Neural cell (in vitro differentiated cells): ENCODE measurements at regions not wholly inside any gene's neighbourhood (a gene's known extent, or its start where the extent isn't known, plus 50 kb on each side); places are given as distances from the start of the nearest gene placed in this dataset.

Experiments used
- H2AFZ ChIP-seq: fragments of 200-600, 300-800 bp; sonication (generic), shearing (Covaris generic); 2 replicates; pipeline ENCODE4 v1.6.0; 2014; ENCODE audit warnings: low read depth, mild to moderate bottlenecking, antibody characterized with exemption, low read length, moderate library complexity
- H3F3A ChIP-seq: fragments of 200-600 bp; shearing (Covaris generic); 2 replicates; pipeline ENCODE4 v1.6.1; 2016; ENCODE audit warnings: mild to moderate bottlenecking, moderate library complexity, mixed read lengths, antibody characterized with exemption, low read length; ENCODE audit not compliant: insufficient read depth, poor library complexity, severe bottlenecking
- H3K27ac ChIP-seq: fragments of 200-600, 300-800 bp; sonication (generic), shearing (Covaris generic); 2 replicates; pipeline ENCODE4 v1.5.1; 2014; ENCODE audit warnings: mild to moderate bottlenecking, low read length, moderate library complexity
- H3K27me3 ChIP-seq: fragments of 300-800, 200-600 bp; sonication (generic), shearing (Covaris generic); 2 replicates; pipeline ENCODE4 v1.6.0; 2014; ENCODE audit warnings: mild to moderate bottlenecking, low read depth, low read length, moderate library complexity; ENCODE audit not compliant: insufficient read depth
- H3K36me3 ChIP-seq: fragments of 300-800, 200-600 bp; sonication (generic), shearing (Covaris generic); 2 replicates; pipeline ENCODE4 v1.5.1; 2014; ENCODE audit warnings: mild to moderate bottlenecking, antibody characterized with exemption, low read length, moderate library complexity; ENCODE audit not compliant: insufficient read depth
- H3K4me2 ChIP-seq: fragments of 300-800, 200-600 bp; sonication (generic), shearing (Covaris generic); 2 replicates; pipeline ENCODE4 v1.6.0; 2014; ENCODE audit warnings: mild to moderate bottlenecking, low read length
- H3K4me3 ChIP-seq: fragments of 300-800, 200-600 bp; sonication (generic), shearing (Covaris generic); 2 replicates; pipeline ENCODE4 v1.5.1; 2014; ENCODE audit warnings: mild to moderate bottlenecking, low read length, moderate library complexity
- H3K79me2 ChIP-seq: fragments of 200-600 bp; shearing (Covaris generic); replicated peaks from 2 replicates; pipeline ENCODE4 v1.6.0; 2014; ENCODE audit warnings: mild to moderate bottlenecking, low read length, moderate library complexity; ENCODE audit not compliant: insufficient read depth
- H3K9ac ChIP-seq: fragments of 300-800, 200-600 bp; sonication (generic), shearing (Covaris generic); 2 replicates; pipeline ENCODE4 v1.6.1; 2016; ENCODE audit warnings: mild to moderate bottlenecking, low read length, mixed read lengths
- H3K9me2 ChIP-seq: fragments of 200-600 bp; shearing (Covaris generic); 2 replicates; pipeline ENCODE4 v1.6.1; 2016; ENCODE audit warnings: mild to moderate bottlenecking, low read length, mixed read lengths; ENCODE audit not compliant: insufficient read depth
- H3K9me3 ChIP-seq: fragments of 200-600, 300-800 bp; sonication (generic), shearing (Covaris generic); 2 replicates; pipeline ENCODE4 v1.6.1; 2016; ENCODE audit warnings: mild to moderate bottlenecking, mixed run types, low read length, moderate library complexity, mixed read lengths
- H4K20me1 ChIP-seq: fragments of 200-600 bp; shearing (Covaris generic); 2 replicates; pipeline ENCODE4 v1.6.1; 2016; ENCODE audit warnings: mild to moderate bottlenecking, mixed run types; ENCODE audit not compliant: insufficient read depth
- EP300 ChIP-seq: fragments of 450-650 bp; conservative IDR thresholded peaks from 2 replicates; pipeline ENCODE4 v1.6.1; 2014; ENCODE audit warnings: antibody characterized with exemption, mild to moderate bottlenecking, moderate library complexity; ENCODE audit not compliant: poor library complexity, severe bottlenecking
- EZH2 ChIP-seq: fragments of 200-600, 300-800 bp; shearing (Covaris generic), sonication (generic); IDR thresholded peaks from 2 replicates; pipeline ENCODE4 v1.6.1; 2014; ENCODE audit warnings: antibody characterized with exemption, low read length, borderline replicate concordance, mild to moderate bottlenecking; ENCODE audit not compliant: insufficient read depth, poor library complexity, severe bottlenecking
- MXI1 ChIP-seq: fragments of 450-650 bp; conservative IDR thresholded peaks from 2 replicates; pipeline ENCODE4 v1.6.1; 2014; ENCODE audit warnings: antibody characterized with exemption, mild to moderate bottlenecking; ENCODE audit not compliant: poor library complexity, severe bottlenecking
- POLR2AphosphoS5 ChIP-seq: IDR thresholded peaks from 2 replicates; pipeline ENCODE4 v1.6.1; 2012
- RAD21 ChIP-seq: fragments of 450-650 bp; conservative IDR thresholded peaks from 2 replicates; pipeline ENCODE4 v1.6.1; 2014; ENCODE audit warnings: antibody characterized with exemption, mild to moderate bottlenecking, moderate library complexity
- SMC3 ChIP-seq: fragments of 450-650 bp; conservative IDR thresholded peaks from 2 replicates; pipeline ENCODE4 v1.6.1; 2014; ENCODE audit warnings: antibody characterized with exemption, mild to moderate bottlenecking, moderate library complexity; ENCODE audit not compliant: poor library complexity
- TAF1 ChIP-seq: IDR thresholded peaks from 2 replicates; pipeline ENCODE4 v1.6.1; 2012; ENCODE audit warnings: low read depth
- TF ChIP-seq, protein P1 (sequence below): IDR thresholded peaks from 2 replicates; pipeline ENCODE4 v1.6.1; 2012; ENCODE audit warnings: borderline replicate concordance
- TF ChIP-seq, protein P2 (sequence below): fragments of 450-650 bp; IDR thresholded peaks from 2 replicates; pipeline ENCODE4 v1.5.1; 2014; ENCODE audit warnings: antibody characterized with exemption, mild to moderate bottlenecking, moderate library complexity; ENCODE audit not compliant: poor library complexity, severe bottlenecking

DNA sequence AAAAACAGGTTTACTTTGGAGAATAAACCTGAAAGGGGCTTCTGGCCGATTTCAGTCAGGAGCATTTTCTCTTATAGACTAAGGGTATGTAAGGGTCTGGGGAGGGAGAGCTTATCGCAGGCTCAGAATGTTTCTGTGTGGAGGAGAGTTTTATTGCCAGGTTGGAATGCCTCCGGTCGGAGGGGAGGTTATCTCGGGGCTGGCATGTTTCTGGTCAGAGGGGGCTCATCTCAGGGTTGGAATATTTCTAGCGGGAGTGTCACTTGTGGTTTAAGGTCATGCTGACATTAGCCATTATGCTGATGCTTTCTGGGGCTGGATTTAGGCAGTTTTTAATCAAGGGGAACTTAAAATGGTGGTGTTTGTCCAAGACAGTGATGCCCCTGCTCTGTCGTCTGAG lies 333.6 kb downstream of the METTL4 start:
- Histone ChIP-seq H3K4me3 (no peak overlapping the region), H3K9me2 (no peaks in the 10 kb centered on the region), H3K79me2 (no peaks in the 10 kb centered on the region), H2AFZ (no peak overlapping the region), H3F3A (no peaks in the 10 kb centered on the region), H3K27ac (no peak overlapping the region), H3K27me3 (no peaks in the 10 kb centered on the region), H3K9ac (no peak overlapping the region), H3K9me3 (no peaks in the 10 kb centered on the region), H3K4me2 (no peak overlapping the region), H4K20me1 (no peaks in the 10 kb centered on the region), H3K36me3 (no peaks in the 10 kb centered on the region)
- TF ChIP-seq SMC3 = no peak
- TF ChIP-seq, protein P1, sequence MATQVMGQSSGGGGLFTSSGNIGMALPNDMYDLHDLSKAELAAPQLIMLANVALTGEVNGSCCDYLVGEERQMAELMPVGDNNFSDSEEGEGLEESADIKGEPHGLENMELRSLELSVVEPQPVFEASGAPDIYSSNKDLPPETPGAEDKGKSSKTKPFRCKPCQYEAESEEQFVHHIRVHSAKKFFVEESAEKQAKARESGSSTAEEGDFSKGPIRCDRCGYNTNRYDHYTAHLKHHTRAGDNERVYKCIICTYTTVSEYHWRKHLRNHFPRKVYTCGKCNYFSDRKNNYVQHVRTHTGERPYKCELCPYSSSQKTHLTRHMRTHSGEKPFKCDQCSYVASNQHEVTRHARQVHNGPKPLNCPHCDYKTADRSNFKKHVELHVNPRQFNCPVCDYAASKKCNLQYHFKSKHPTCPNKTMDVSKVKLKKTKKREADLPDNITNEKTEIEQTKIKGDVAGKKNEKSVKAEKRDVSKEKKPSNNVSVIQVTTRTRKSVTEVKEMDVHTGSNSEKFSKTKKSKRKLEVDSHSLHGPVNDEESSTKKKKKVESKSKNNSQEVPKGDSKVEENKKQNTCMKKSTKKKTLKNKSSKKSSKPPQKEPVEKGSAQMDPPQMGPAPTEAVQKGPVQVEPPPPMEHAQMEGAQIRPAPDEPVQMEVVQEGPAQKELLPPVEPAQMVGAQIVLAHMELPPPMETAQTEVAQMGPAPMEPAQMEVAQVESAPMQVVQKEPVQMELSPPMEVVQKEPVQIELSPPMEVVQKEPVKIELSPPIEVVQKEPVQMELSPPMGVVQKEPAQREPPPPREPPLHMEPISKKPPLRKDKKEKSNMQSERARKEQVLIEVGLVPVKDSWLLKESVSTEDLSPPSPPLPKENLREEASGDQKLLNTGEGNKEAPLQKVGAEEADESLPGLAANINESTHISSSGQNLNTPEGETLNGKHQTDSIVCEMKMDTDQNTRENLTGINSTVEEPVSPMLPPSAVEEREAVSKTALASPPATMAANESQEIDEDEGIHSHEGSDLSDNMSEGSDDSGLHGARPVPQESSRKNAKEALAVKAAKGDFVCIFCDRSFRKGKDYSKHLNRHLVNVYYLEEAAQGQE = no peak
- TF ChIP-seq TAF1 = no peak
- TF ChIP-seq EZH2 = no peak
- TF ChIP-seq EP300 = no peak
- no peak for TF ChIP-seq MXI1
- TF ChIP-seq, protein P2, sequence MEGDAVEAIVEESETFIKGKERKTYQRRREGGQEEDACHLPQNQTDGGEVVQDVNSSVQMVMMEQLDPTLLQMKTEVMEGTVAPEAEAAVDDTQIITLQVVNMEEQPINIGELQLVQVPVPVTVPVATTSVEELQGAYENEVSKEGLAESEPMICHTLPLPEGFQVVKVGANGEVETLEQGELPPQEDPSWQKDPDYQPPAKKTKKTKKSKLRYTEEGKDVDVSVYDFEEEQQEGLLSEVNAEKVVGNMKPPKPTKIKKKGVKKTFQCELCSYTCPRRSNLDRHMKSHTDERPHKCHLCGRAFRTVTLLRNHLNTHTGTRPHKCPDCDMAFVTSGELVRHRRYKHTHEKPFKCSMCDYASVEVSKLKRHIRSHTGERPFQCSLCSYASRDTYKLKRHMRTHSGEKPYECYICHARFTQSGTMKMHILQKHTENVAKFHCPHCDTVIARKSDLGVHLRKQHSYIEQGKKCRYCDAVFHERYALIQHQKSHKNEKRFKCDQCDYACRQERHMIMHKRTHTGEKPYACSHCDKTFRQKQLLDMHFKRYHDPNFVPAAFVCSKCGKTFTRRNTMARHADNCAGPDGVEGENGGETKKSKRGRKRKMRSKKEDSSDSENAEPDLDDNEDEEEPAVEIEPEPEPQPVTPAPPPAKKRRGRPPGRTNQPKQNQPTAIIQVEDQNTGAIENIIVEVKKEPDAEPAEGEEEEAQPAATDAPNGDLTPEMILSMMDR = no peak
- no peak for TF ChIP-seq RAD21
- TF ChIP-seq POLR2AphosphoS5 = no peak

DNA sequence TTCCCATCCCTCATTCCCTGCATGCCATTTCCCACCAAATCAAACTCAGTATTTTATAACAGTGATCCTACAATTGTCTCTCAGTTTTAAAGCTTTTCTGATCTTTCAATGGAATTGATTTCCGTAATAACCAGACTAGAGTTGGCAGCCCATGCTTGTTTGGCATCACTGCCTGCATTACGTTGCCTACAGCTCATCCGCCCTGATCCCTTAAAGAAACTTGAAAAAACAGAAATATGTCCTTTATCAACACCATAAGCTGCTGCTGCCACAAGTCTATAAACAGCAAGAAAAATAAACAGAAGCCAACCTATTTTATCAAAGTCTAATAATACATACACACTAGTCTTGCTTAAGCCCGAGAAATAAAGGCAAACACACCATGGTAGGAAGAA lies 331.0 kb downstream of the METTL4 start:
- no peaks in the 10 kb centered on the region for H3K9me3 ChIP-seq
- no peaks in the 10 kb centered on the region for H3K27me3 ChIP-seq
- H3K79me2 ChIP-seq = no peaks in the 10 kb centered on the region
- H3K4me2 ChIP-seq = no peak overlapping the region
- no peak overlapping the region for H3K4me3 ChIP-seq
- no peaks in the 10 kb centered on the region for H3K36me3 ChIP-seq
- H3F3A ChIP-seq = no peaks in the 10 kb centered on the region
- TF ChIP-seq MXI1 = no peak
- TF ChIP-seq RAD21 = no peak
- no peak for TF ChIP-seq TAF1
- no peaks in the 10 kb centered on the region for H4K20me1 ChIP-seq
- no peaks in the 10 kb centered on the region for H3K9me2 ChIP-seq
- H2AFZ ChIP-seq = no peak overlapping the region
- H3K9ac ChIP-seq = no peak overlapping the region
- H3K27ac ChIP-seq = no peak overlapping the region

DNA sequence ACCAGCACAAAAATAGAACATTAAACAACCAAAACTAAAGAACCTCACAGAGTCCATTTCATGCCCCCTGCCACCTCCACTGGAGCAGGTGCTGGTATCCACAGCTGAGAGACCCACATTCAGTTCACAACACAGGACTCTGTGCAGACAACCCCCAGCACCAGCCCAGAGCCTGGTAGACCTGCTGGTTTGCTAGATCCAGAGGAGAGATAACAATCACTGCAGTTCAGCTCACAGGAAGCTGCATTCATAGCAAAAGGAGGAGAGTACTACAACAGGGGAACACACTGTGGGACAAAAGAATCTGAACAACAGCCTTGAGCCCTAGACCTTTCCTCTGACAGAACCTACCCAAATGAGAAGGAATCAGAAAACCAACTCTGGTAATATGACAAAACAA lies 326.7 kb downstream of the METTL4 start:
- Histone ChIP-seq H3K9ac (no peak overlapping the region), H4K20me1 (no peaks in the 10 kb centered on the region), H2AFZ (no peak overlapping the region), H3K79me2 (no peaks in the 10 kb centered on the region), H3F3A (no peaks in the 10 kb centered on the region), H3K27me3 (no peaks in the 10 kb centered on the region), H3K4me3 (no peak overlapping the region), H3K4me2 (no peak overlapping the region), H3K9me2 (no peaks in the 10 kb centered on the region), H3K27ac (no peak overlapping the region), H3K9me3 (no peaks in the 10 kb centered on the region), H3K36me3 (no peaks in the 10 kb centered on the region)
- TF ChIP-seq POLR2AphosphoS5 (no peak), RAD21 (no peak), EZH2 (no peak), SMC3 (no peak), TAF1 (no peak), MXI1 (no peak)
- TF ChIP-seq, protein P2 = no peak
- TF ChIP-seq, protein P1 = no peak
